ENCODE measurements at regions not wholly inside any gene's neighbourhood (a gene's known extent, or its start where the extent isn't known, plus 50 kb on each side); places are given as distances from the start of the nearest gene placed in this dataset.
A peak's percentile ranks its signal among the peaks of the same experiment; 100 is the strongest.

- WGBS, result 62% methylated on average over 1 of the region's 1 CpG
Observed at GRCh38 chr3:145942052-145942451, 218.9 kb downstream of the PLOD2 start.

GRCh38 chr3:145943952-145944351 is 217.0 kb downstream of the PLOD2 start:
- Histone ChIP-seq H3K4me3 (ENCODE audit: low read depth, low read length) (no peak overlapping the region), H3K27ac (ENCODE audit: low read depth) (no peak overlapping the region), H3K36me3 (ENCODE audit: insufficient read depth) (no peaks in the 10 kb centered on the region), H3K4me1 (ENCODE audit: insufficient read depth) (no peaks in the 10 kb centered on the region)
- DNase-seq (ENCODE audit: extremely low spot score), result no peak
- 71% methylated on average over 2 of the region's 2 CpGs for WGBS

More at GRCh38 chr3:145942052-145942451, 218.9 kb downstream of the PLOD2 start:
- H3K4me1 ChIP-seq (ENCODE audit: insufficient read depth), result no peaks in the 10 kb centered on the region
- no peak overlapping the region for H3K27ac ChIP-seq (ENCODE audit: low read depth)
- H3K4me3 ChIP-seq (ENCODE audit: low read depth, low read length), result no peak overlapping the region
- no peak for DNase-seq (ENCODE audit: extremely low spot score)
- H3K36me3 ChIP-seq (ENCODE audit: insufficient read depth), result no peaks in the 10 kb centered on the region

- DNase-seq (ENCODE audit: extremely low spot score), result no peak
- 89% methylated on average over 2 of the region's 2 CpGs for WGBS
- H3K27ac ChIP-seq (ENCODE audit: low read depth), result no peak overlapping the region
- no peaks in the 10 kb centered on the region for H3K36me3 ChIP-seq (ENCODE audit: insufficient read depth)
- H3K4me3 ChIP-seq (ENCODE audit: low read depth, low read length), result no peak overlapping the region
- no peaks in the 10 kb centered on the region for H3K4me1 ChIP-seq (ENCODE audit: insufficient read depth)
Observed at GRCh38 chr3:145951441-145951840, 209.5 kb downstream of the PLOD2 start.

- H3K27ac ChIP-seq (ENCODE audit: low read depth), result no peak overlapping the region
- no peaks in the 10 kb centered on the region for H3K4me1 ChIP-seq (ENCODE audit: insufficient read depth)
- 83% methylated on average over 4 of the region's 4 CpGs for WGBS
- peak; percentile 13 for DNase-seq (ENCODE audit: extremely low spot score)
- no peak overlapping the region for H3K4me3 ChIP-seq (ENCODE audit: low read depth, low read length)
- no peaks in the 10 kb centered on the region for H3K36me3 ChIP-seq (ENCODE audit: insufficient read depth)
Observed at GRCh38 chr3:145952536-145952935, 208.4 kb downstream of the PLOD2 start.

GRCh38 chr3:145953316-145953715 is 207.7 kb downstream of the PLOD2 start:
- Histone ChIP-seq H3K36me3 (ENCODE audit: insufficient read depth) (no peaks in the 10 kb centered on the region), H3K27ac (ENCODE audit: low read depth) (no peak overlapping the region), H3K4me3 (ENCODE audit: low read depth, low read length) (no peak overlapping the region), H3K4me1 (ENCODE audit: insufficient read depth) (no peaks in the 10 kb centered on the region)
- 92% methylated on average over 3 of the region's 3 CpGs for WGBS
- DNase-seq (ENCODE audit: extremely low spot score), result no peak

GRCh38 chr3:145959457-145960088 is 201.4 kb downstream of the PLOD2 start:
- Histone ChIP-seq H3K36me3 (ENCODE audit: insufficient read depth) (no peaks in the 10 kb centered on the region), H3K4me3 (ENCODE audit: low read depth, low read length) (no peak overlapping the region), H3K4me1 (ENCODE audit: insufficient read depth) (no peaks in the 10 kb centered on the region), H3K27ac (ENCODE audit: low read depth) (no peak overlapping the region)
- no peak for DNase-seq (ENCODE audit: extremely low spot score)
- 87% methylated on average over 2 of the region's 2 CpGs for WGBS

GRCh38 chr3:145963111-145963510 is 197.9 kb downstream of the PLOD2 start:
- Histone ChIP-seq H3K27ac (ENCODE audit: low read depth) (no peak overlapping the region), H3K36me3 (ENCODE audit: insufficient read depth) (no peaks in the 10 kb centered on the region), H3K4me1 (ENCODE audit: insufficient read depth) (no peaks in the 10 kb centered on the region), H3K4me3 (ENCODE audit: low read depth, low read length) (no peak overlapping the region)
- no peak for DNase-seq (ENCODE audit: extremely low spot score)
- 60% methylated on average over 2 of the region's 2 CpGs for WGBS

GRCh38 chr3:145967043-145967442 is 193.9 kb downstream of the PLOD2 start:
- WGBS, result 88% methylated on average over 3 of the region's 3 CpGs
- no peak overlapping the region for H3K4me3 ChIP-seq (ENCODE audit: low read depth, low read length)

GRCh38 chr3:145971186-145971585 is 189.8 kb downstream of the PLOD2 start:
- Histone ChIP-seq H3K27ac (ENCODE audit: low read depth) (no peak overlapping the region), H3K36me3 (ENCODE audit: insufficient read depth) (no peaks in the 10 kb centered on the region), H3K4me1 (ENCODE audit: insufficient read depth) (no peaks in the 10 kb centered on the region), H3K4me3 (ENCODE audit: low read depth, low read length) (no peak overlapping the region)
- DNase-seq (ENCODE audit: extremely low spot score), result no peak

More at GRCh38 chr3:145967043-145967442, 193.9 kb downstream of the PLOD2 start:
- no peaks in the 10 kb centered on the region for H3K4me1 ChIP-seq (ENCODE audit: insufficient read depth)
- no peak for DNase-seq (ENCODE audit: extremely low spot score)
- no peaks in the 10 kb centered on the region for H3K36me3 ChIP-seq (ENCODE audit: insufficient read depth)
- H3K27ac ChIP-seq (ENCODE audit: low read depth), result no peak overlapping the region

GRCh38 chr3:145972851-145973250 is 188.1 kb downstream of the PLOD2 start:
- DNase-seq (ENCODE audit: extremely low spot score), result no peak
- Histone ChIP-seq H3K4me1 (ENCODE audit: insufficient read depth) (no peaks in the 10 kb centered on the region), H3K4me3 (ENCODE audit: low read depth, low read length) (no peak overlapping the region), H3K27ac (ENCODE audit: low read depth) (no peak overlapping the region), H3K36me3 (ENCODE audit: insufficient read depth) (no peaks in the 10 kb centered on the region)
- WGBS, result 97% methylated on average over 1 of the region's 1 CpG

- Histone ChIP-seq H3K4me1 (ENCODE audit: insufficient read depth) (no peaks in the 10 kb centered on the region), H3K36me3 (ENCODE audit: insufficient read depth) (no peaks in the 10 kb centered on the region), H3K4me3 (ENCODE audit: low read depth, low read length) (no peak overlapping the region), H3K27ac (ENCODE audit: low read depth) (no peak overlapping the region)
- DNase-seq (ENCODE audit: extremely low spot score), result no peak
- 80% methylated on average over 2 of the region's 2 CpGs for WGBS
Observed at GRCh38 chr3:145981056-145981455, 179.9 kb downstream of the PLOD2 start.

- Histone ChIP-seq H3K27ac (ENCODE audit: low read depth) (no peak overlapping the region), H3K4me1 (ENCODE audit: insufficient read depth) (no peaks in the 10 kb centered on the region), H3K36me3 (ENCODE audit: insufficient read depth) (no peaks in the 10 kb centered on the region), H3K4me3 (ENCODE audit: low read depth, low read length) (no peak overlapping the region)
- WGBS, result 92% methylated on average over 4 of the region's 4 CpGs
- DNase-seq (ENCODE audit: extremely low spot score), result no peak
Observed at GRCh38 chr3:145983101-145983500, 177.9 kb downstream of the PLOD2 start.

Measured in urinary bladder (tissue), 3 donors.